ENCODE measurements at regions not wholly inside any gene's neighbourhood (a gene's known extent, or its start where the extent isn't known, plus 50 kb on each side); places are given as distances from the start of the nearest gene placed in this dataset.
"Not testable (repeated sequence)": the region's sequence is repeated elsewhere in the genome, so short reads cannot be mapped to it uniquely, and the experiment has no call there.

- DNase-seq = no peak
Measured at GRCh38 chr22:49519117-49519737, 308.4 kb downstream of the BRD1 start.

GRCh38 chr22:49518436-49518970 lies 309.2 kb downstream of the BRD1 start:
- no peak for DNase-seq

- no peak for DNase-seq
Measured at GRCh38 chr22:49517667-49518185, 309.9 kb downstream of the BRD1 start.

GRCh38 chr22:49517211-49517610 lies 310.5 kb downstream of the BRD1 start:
- no peak for DNase-seq

GRCh38 chr22:49515475-49515874 lies 312.2 kb downstream of the BRD1 start:
- DNase-seq = no peak

GRCh38 chr22:49514641-49515040 lies 313.0 kb downstream of the BRD1 start:
- DNase-seq = no peak

- no peak for DNase-seq
Measured at GRCh38 chr22:49514211-49514610, 313.5 kb downstream of the BRD1 start.

GRCh38 chr22:49513358-49513851 lies 314.3 kb downstream of the BRD1 start:
- DNase-seq = no peak

- no peak for DNase-seq
Measured at GRCh38 chr22:49512487-49513165, 315.0 kb downstream of the BRD1 start.

- not testable (repeated sequence) for DNase-seq
Measured at GRCh38 chr22:49511393-49512189, 316.1 kb downstream of the BRD1 start.

GRCh38 chr22:49510718-49511117 lies 317.0 kb downstream of the BRD1 start:
- no peak for DNase-seq

- DNase-seq = no peak
Measured at GRCh38 chr22:49509016-49509415, 318.7 kb downstream of the BRD1 start.

- no peak for DNase-seq
Measured at GRCh38 chr22:49508561-49508960, 319.1 kb downstream of the BRD1 start.

- DNase-seq = no peak
Measured at GRCh38 chr22:49507607-49508292, 319.9 kb downstream of the BRD1 start.

GRCh38 chr22:49506010-49506400 lies 321.7 kb downstream of the BRD1 start:
- no peak for DNase-seq

- DNase-seq = no peak
Measured at GRCh38 chr22:49505337-49506009, 322.2 kb downstream of the BRD1 start.

- DNase-seq = no peak
Measured at GRCh38 chr22:49503896-49504521, 323.7 kb downstream of the BRD1 start.

- DNase-seq = no peak
Measured at GRCh38 chr22:49503321-49503720, 324.4 kb downstream of the BRD1 start.

GRCh38 chr22:49502126-49502826 lies 325.4 kb downstream of the BRD1 start:
- DNase-seq = no peak

GRCh38 chr22:49500942-49501395 lies 326.7 kb downstream of the BRD1 start:
- DNase-seq = no peak

- DNase-seq = no peak
Measured at GRCh38 chr22:49500076-49500460, 327.6 kb downstream of the BRD1 start.
